ENCODE measurements at regions not wholly inside any gene's neighbourhood (a gene's known extent, or its start where the extent isn't known, plus 50 kb on each side); places are given as distances from the start of the nearest gene placed in this dataset.

- DNase-seq = no peak
Measured at GRCh38 chr6:145292066-145292465, 443.3 kb downstream of the EPM2A start.

- DNase-seq = no peak
Measured at GRCh38 chr6:145294942-145295341, 440.4 kb downstream of the EPM2A start.

- no peak for DNase-seq
Measured at GRCh38 chr6:145295746-145296145, 439.6 kb downstream of the EPM2A start.

GRCh38 chr6:145305670-145306069 is 429.6 kb downstream of the EPM2A start:
- no peak for DNase-seq

- DNase-seq = no peak
Measured at GRCh38 chr6:145306489-145306888, 428.8 kb downstream of the EPM2A start.

- DNase-seq = no peak
Measured at GRCh38 chr6:145309842-145310535, 425.3 kb downstream of the EPM2A start.

GRCh38 chr6:145312481-145312880 is 422.8 kb downstream of the EPM2A start:
- no peak for DNase-seq

- DNase-seq = no peak
Measured at GRCh38 chr6:145313041-145313855, 422.1 kb downstream of the EPM2A start.

- no peak for DNase-seq
Measured at GRCh38 chr6:145315982-145316600, 419.2 kb downstream of the EPM2A start.

GRCh38 chr6:145318952-145319351 is 416.4 kb downstream of the EPM2A start:
- DNase-seq = no peak

- no peak for DNase-seq
Measured at GRCh38 chr6:145319605-145320004, 415.7 kb downstream of the EPM2A start.

GRCh38 chr6:145323646-145324045 is 411.7 kb downstream of the EPM2A start:
- no peak for DNase-seq

GRCh38 chr6:145327586-145327985 is 407.7 kb downstream of the EPM2A start:
- no peak for DNase-seq

GRCh38 chr6:145329257-145329656 is 406.1 kb downstream of the EPM2A start:
- no peak for DNase-seq

GRCh38 chr6:145331066-145331465 is 404.3 kb downstream of the EPM2A start:
- no peak for DNase-seq

- no peak for DNase-seq
Measured at GRCh38 chr6:145332011-145332410, 403.3 kb downstream of the EPM2A start.

- no peak for DNase-seq
Measured at GRCh38 chr6:145336119-145336518, 399.2 kb downstream of the EPM2A start.

GRCh38 chr6:145339089-145339488 is 396.2 kb downstream of the EPM2A start:
- no peak for DNase-seq

- DNase-seq = no peak
Measured at GRCh38 chr6:145340256-145340655, 395.1 kb downstream of the EPM2A start.

- DNase-seq = no peak
Measured at GRCh38 chr6:145345094-145345493, 390.2 kb downstream of the EPM2A start.

- DNase-seq = no peak
Measured at GRCh38 chr6:145347216-145347615, 388.1 kb downstream of the EPM2A start.

- DNase-seq = no peak
Measured at GRCh38 chr6:145349950-145350510, 385.3 kb downstream of the EPM2A start.

- DNase-seq = no peak
Measured at GRCh38 chr6:145350928-145351327, 384.4 kb downstream of the EPM2A start.
